Body of pancreas (tissue), 4 donors: ENCODE measurements at regions not wholly inside any gene's neighbourhood (a gene's known extent, or its start where the extent isn't known, plus 50 kb on each side); places are given as distances from the start of the nearest gene placed in this dataset.

Experiments used
- CTCF ChIP-seq, 7 experiments: fragments of 450-650 bp in 4 of 7; fragments of 200-600 bp in 3 of 7; sonication (generic) in 3 of 7; IDR thresholded peaks; one replicate each; pipeline ENCODE4 v1.5.1; 2016 to 2019; ENCODE audit warnings: antibody characterized with exemption in 7 of 7
- POLR2A ChIP-seq, 3 donors: fragments of 450-650 bp; IDR thresholded peaks; one replicate each; pipeline ENCODE4 v1.6.1; 2016; ENCODE audit warnings: antibody characterized with exemption in 3 of 3, mild to moderate bottlenecking in 2 of 3

DNA sequence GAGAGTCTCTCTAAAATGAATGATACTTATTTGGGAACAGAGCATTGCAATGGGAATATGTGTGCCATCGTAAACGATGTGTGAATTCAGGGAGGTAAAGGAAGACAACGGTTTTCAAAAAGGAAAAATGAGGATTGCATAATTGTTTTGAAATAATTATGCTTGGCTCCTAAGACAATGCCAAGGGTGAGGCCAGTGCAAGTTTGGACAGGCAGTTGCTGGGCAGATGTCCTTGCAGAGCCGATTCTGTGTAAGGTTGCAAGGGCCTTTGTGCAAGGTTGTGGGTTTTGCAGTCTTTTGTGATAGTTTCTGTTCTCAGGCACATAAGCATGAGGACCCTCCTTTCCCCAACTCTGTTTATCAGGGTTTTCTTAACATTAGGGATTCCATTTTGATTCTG lies 70.0 kb upstream of the ZNF236 start:
- no peak for TF ChIP-seq CTCF (IDR thresholded peaks at IDR 0.05)
- no peak for TF ChIP-seq POLR2A (IDR thresholded peaks at IDR 0.05)
